ENCODE measurements at regions not wholly inside any gene's neighbourhood (a gene's known extent, or its start where the extent isn't known, plus 50 kb on each side); places are given as distances from the start of the nearest gene placed in this dataset.

GRCh38 chr2:766255-766654 lies 89.0 kb upstream of the TMEM18 start:
- no peak for TF ChIP-seq CTCF (tag by site-specific recombination; IDR thresholded peaks at IDR 0.05)
- no peak for TF ChIP-seq MYNN (tag by site-specific recombination; IDR thresholded peaks at IDR 0.05; ENCODE audit: borderline replicate concordance)
- no peak for TF ChIP-seq ZNF645 (tag by site-specific recombination; IDR thresholded peaks at IDR 0.05)
- TF ChIP-seq ZNF398 (tag by site-specific recombination; IDR thresholded peaks at IDR 0.05) = no peak
- no peak for TF ChIP-seq ATF2 (tag by site-specific recombination; IDR thresholded peaks at IDR 0.05; ENCODE audit: low read depth)
